Femur (tissue), 1 donor: ENCODE measurements at regions not wholly inside any gene's neighbourhood (a gene's known extent, or its start where the extent isn't known, plus 50 kb on each side); places are given as distances from the start of the nearest gene placed in this dataset.

ENCODE experiments used
- DNase-seq: peaks from one replicate; pipeline ENCODE4 v3.0.0-alpha.2; 2017

DNA sequence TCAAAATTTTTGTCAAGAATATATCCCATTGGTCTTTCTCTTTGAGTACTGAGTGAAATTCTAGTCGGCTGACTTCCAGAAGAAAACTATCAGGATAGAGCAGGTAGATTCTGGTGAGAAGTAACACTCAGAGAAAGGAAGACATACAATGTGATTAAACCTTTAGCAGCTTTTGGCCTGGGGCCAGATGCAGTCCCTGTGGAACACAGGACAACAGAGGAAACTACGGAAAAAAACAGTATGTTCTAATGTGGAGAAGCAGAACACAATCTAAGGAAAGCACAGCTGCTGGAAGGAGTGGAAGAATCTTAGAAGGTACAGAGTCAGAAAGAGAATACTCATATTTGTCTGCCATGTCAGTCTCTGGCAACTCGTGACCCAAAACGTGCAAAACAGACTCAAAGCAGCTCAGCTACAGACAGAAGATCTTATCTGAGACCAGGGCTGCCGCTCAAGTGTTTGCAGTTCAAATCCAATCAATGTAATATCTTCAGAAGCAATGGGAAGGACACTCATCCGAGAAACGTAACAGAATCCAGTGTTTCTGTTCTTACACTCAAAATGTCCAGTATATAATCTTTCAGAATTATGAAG, 283.8 kb downstream of the MRPL39 start:
- no peak for DNase-seq

DNA sequence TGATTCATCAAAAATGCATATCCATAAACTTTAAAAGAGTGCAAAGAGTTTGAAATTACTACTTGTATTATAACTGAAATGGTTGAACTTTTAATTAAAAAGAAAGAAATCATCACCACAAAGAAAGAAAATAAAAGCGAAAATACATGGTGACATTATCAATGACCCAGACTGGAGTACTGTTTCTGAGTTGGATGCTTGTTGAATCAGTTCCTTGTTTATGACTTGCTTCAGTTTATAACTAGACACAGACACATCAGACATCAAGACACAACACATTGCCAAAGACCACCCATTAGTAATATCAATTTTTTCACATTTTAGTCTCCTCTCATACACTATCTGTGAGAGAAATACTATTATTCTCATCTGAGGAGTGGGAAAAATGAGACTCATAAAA, 293.0 kb downstream of the MRPL39 start:
- no peak for DNase-seq

DNA sequence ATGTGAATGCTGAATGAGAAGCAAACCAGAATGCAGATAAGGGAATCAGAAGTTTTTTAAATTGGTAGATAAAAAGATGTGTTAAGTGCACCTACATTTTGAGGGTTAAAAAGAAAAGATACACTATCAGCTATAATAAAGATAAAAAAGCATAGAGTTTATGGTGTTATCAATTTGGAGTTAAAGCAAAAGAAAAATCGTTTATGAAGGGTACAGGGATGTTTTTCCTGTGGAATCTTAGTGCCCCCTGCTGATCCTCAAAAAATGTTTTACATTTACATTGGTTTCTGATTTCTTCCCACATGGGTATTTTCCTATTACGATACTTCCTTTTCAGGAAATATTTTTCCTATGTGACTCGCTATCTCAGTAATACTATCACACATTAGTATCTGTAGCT, 293.5 kb downstream of the MRPL39 start:
- DNase-seq, result no peak

DNA sequence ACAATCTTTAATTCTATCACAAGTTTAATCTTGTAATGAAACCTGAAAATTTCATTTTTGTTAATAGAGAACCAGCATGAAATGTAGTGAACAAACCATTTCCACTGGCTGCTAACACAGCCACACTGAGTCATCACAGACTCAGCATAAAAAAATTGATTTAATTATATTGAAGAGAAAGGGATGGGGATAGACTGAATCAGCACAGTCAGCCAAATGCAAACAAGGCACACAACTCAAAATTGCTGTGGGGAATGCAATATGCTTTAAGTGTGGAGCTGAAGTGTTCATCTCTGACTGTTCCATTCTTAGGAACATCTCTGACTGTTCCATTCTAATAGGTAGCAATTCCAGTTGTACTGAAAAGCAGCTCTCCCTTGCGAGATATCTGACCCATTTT, 299.8 kb downstream of the MRPL39 start:
- DNase-seq, result no peak

DNA sequence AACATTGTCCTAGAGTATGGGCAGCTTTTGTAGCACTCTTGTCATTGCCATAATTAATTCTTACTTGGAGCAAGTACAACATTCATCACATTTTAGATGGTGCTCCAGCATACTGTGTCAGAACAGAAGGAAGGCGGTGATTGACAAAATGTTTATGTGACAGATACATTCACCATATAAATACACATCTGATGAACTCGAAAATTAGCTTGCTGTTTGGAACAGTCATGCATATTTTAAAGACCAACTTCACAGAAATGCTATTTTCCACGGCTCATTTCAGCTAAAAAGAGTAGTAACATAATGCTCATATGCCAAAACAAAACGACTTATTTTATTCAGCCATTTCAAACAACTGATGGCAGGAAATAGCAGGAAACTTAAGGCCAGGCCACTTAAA, 302.7 kb downstream of the MRPL39 start:
- no peak for DNase-seq

DNA sequence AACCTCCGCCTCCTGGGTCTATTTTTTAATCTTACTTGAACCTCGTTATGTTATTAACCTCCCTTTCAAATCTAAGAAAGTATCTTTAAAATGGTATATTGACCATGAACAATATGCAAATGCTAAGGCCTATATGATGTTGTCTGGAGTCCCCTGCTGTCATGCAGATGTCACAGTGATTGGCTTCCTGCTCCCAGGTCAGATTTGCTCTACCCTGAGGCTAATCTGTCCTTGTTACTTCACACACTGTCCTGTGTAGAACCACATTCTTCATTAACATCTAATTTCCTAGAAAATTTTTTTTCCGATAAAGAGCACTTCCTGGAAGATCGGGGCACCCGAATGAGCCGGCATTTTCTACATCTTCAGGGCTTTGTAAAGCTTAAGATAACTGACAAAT, 306.6 kb downstream of the MRPL39 start:
- no peak for DNase-seq

DNA sequence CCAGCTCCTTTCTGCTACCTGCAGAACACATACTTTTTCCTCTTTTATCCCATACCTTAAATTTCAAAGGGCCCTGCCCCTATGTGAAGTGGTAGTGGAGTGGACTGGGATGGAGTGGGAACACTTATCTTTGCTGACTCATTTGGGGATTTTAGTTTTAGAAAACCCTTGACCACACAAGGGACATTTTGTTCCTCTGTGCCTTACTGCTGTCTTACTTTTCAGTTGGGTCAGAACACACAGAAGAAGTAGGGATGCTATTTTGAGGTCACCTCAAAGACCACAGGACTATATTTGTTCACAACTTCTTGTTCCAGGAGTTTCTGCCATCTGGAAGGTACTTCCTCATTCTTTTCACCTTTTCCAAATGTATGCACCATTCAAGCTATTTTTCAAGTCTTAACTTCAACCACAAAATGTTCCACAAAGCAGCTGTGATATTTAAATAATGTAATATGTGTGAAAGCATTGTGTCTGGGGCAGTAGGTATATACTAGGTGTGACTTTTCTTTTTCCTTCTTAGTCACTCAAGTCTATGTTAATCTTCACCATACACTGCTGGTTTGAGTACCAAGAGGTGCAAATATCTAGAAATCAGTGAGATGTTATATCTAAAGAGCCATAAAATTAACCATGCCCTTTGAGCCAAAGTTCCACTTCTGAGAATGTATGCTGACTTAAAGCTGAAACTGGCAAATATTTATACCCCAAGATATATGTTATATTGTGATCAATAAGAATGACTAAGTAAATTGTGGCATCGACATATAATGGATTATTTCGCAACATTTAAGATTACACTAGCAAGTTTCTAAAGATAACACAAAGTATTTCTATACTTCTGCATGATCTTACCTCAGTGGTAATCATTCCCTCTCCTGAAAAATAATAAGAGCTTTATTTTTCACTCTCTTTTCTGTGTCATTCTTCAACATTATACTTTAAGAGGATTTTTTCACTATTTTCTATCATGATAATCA, 308.5 kb downstream of the MRPL39 start:
- no peak for DNase-seq

DNA sequence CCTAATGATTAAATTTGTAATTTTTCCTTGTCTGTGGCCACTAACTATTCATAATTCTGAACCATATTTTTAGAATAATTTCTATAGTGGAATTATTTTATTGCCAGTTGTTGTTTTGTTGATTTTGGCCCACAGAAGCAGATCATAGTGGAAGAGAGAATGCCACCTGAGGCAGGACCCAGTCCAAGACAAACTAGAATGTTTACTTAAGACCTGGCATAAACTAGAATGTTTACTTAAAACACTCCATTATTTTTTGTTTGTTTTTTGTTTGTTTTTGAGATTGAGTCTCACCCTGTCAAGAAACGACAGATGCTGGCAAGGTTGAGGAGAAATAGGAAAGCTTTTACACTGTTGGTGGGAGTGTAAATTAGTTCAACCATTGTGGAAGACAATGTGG, 310.2 kb downstream of the MRPL39 start:
- DNase-seq, result no peak

DNA sequence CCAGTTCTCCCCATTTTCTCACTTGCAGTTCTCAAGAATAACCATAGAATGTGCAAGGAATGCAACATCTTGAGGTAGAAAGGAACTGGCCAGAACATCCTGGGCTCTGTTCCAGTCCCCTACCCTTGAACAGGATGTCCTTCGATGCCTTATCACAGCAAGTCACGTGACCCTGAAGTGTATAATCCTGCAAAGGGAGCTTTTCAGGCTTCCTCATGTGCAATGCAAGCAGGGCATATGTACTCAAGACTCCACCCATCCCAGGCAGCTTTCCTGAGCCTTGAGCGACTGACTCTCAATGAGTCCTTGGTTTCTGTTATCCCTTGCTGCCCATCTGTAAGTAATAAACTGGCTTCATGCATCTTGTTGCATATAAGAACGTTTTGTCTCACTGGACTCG, 311.0 kb downstream of the MRPL39 start:
- no peak for DNase-seq

DNA sequence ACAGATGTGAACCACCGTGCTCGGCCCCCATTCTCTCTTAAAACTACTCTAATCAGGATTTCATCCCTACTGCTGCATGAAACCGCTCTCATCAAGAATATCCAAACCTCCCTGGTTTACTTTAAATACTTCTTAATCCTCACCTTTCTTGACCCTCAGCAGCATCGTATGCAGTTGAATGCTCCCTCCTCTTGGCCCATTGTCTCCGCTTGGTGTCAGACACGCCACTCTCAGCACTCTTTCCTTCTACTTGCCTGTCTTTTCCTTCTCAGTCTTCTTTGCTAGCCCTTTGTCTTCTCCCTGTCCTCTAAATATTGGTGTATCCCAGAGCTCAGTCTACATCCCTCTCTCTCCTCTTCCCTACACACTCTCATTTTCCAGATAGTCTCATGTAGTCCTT, 314.9 kb downstream of the MRPL39 start:
- no peak for DNase-seq

DNA sequence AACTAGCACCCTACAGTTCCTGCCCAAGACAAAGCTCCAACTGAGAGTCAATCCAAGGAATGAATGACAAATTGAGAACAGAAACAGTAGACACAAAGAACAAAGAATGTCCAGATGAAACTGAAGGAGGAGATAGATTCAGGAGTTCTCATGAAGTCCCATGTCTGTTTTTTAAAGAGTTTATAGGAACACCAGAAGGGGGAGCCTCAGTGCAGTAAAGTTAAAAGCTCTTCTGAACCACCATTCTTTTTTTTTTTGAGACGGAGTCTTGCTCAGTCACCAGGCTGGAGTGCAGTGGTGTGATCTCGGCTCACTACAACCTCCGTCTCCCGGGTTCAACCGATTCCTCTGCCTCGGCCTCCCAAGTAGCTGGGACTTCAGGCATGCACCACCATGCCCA, 323.6 kb downstream of the MRPL39 start:
- DNase-seq, result no peak

DNA sequence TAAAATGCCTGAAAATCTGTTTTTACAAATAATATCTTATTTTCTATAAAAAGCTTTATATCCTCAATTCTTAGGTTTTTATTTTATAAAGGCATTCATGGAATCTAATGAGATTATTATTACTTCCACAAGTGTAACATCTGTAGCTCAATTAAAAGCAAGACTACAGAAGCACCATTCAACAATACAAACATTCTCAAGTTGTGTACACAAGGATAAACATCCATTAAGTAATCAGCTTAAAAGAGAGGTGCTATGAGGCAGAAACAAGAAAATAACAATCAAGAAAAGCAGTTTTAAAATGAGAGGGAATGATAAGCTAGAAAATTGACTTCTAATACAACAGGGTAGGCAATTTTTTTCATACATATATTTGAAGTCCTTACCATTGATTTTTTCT, 326.1 kb downstream of the MRPL39 start:
- DNase-seq, result no peak

DNA sequence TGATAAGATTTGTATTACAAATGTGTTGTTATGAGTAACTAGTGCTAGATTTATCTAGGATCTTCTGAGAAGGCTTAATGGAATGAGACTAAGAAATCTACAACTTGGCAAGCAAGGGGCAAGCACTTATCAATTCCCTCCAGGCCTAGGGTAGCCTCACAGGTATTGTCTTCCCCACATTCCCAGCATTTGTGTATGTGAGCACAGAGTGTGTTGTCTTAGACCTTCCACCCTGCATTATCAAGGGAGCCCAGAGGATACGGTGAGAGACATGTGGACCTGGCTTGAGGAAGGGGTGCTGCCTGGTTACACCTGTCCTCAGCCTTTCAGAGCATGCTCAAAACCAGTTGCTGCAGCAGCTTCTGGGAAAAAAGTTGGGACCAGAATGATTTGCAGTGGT, 327.2 kb downstream of the MRPL39 start:
- DNase-seq, result no peak

DNA sequence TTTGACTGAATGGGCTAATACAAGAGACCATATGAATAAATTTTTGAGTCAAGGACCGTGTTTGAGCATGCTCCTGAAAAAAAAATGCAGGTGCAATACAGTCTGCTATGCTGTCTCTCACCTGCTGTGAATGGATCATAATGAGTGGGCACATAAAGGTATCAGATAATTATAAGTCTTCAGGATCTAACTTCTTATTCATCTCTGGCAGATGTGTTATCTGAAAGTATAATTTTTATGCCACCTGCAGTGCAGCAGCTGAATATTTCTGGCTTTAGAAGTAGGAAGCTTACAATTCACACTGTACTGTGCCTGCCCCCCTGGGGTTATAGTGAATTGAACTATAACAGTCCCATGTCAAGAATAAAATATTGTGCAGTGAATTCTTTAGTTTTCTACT, 333.3 kb downstream of the MRPL39 start:
- DNase-seq, result no peak

DNA sequence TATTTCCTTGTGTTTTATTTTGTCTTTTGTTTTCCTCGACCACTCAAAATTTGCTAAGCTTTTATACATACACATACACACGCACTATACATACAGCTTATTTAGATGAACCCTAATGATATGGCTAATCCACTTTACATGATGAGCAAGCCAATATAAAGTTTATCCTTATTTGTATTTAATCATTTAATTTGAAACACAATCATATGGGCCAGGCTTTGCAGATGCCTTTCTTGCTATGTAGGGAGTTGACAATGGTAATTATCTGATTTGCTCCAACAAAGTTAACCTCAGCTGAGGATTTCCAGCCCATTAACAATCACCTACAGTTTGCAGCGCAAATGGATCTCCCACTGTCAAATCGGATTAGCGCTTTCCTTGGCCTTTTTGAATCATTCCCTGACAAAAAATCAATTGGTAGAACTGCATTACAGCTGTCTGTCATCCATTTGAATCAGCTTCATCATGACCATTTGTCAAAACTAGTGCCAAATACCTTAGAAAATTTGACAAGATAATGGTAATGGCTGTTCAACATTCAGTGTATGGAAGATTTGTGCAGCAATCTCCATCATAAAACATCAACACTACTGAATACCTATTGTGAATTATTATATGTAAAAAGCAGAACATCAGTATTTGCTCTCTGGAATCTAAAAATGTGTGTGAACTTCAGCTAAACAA, 352.6 kb downstream of the MRPL39 start:
- no peak for DNase-seq

DNA sequence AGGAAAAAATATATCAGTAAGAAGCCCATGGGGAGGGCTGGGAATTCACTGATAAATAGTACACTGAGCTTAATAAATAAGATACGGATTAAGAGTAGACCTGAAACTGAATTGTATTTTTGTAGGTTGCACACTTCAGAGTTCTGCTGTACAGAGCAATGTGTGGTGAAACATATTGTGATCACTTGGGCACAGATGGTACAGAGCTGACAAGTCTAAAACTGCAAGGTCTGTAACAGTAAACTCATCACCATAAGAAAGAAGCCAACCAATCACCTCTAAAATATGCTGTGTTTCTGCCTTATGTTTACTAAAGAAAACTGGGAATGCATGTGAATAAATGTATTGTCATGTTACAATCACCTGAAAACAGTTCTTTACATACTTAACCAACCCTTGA, 360.7 kb downstream of the MRPL39 start:
- DNase-seq, result no peak

DNA sequence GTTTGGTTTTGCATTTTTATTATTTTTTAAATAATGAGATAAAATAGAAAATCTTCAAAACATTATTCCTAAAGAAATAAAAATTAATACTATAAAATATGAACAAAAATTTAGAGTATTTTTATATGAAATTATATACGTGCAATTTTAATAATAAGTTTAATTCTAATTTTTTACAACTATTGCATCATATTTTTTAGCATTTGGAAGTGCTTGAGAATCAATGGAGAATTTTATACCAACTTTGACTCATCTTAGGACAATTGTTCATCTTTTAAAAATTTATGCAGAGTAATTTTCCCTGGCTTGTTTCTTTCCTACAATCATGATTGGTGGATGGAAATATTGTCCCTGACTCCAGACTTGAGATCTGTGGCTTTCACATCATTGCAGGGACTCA, 362.5 kb downstream of the MRPL39 start:
- DNase-seq, result no peak

DNA sequence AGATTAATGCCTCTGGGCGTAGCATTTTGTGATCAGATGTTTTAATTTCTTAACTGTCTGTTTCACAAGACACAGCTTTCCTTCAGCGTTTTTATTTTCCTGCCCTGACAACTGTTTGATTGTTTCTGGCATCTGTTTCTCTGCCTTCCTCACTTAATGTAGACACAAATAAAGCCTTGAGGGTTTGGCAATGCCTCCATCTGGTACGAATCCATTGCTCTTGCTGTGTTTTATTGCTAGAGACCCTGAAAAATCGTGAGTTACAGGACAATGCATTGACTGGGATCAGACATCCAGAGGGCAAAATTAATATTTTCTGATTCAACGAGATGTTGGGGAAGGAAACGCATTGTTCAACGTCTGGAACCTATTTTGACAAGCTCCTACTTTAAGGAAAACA, 363.5 kb downstream of the MRPL39 start:
- DNase-seq, result no peak

DNA sequence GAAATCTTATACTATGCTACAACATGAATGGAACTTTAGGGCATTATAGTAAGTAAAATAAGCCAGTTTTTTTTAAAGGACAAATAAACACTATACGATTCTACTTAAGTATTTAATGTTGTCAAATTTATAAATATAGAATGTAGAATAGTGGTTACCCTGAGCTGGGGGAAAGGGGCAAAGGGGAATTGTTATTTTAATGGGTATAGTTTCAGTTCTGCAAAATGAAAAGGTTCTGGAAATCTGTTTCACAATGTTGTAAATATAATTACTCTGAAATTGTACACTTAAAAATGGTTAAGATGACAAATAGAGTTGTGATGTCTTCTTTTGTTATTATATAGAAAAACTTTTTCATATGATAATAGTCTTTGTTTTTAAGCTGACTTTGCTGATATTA, 366.3 kb downstream of the MRPL39 start:
- DNase-seq, result no peak

DNA sequence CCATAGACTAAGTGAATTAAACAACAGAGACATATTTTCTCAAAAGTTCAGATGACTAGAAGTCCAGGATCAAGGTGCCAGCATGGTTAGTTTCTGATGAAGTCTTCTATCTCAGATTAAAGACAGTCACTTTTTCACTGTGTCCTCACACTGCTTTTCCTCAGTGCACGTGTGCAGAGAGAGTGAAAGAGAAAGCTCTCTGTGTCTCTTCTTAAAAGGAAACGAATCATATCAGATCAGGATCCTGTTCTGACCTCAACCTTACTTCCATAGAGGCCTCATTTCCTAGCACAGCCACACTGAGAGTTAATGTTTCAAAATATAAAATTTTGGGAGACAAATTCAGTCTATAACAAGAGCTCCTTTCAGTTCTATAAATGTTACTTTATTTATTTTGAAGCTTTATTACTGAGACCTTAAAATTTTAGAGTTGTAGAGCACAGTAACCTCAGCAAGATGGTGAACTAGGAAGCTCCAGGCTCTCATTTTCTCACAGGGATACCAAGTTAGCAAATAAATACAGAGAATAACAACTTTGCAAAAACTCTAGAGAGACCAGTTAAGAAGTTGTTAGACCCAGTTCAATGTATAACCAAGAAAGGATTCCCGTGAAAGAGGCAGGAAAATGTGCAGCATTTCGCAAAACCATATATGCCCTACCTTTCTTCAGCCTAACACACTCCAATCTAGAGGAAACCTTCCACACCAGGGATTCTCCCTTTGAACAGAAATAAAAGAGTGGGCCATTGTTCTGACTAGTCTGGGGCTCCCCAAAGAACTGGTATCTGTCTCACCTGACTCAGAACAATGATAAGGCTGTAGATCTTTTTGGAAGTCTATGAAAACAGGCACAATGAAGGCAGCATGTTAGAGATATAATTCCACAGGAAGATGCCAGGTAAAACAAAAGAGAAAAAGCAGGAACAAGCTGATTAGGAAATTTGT, 372.2 kb downstream of the MRPL39 start:
- DNase-seq, result no peak

DNA sequence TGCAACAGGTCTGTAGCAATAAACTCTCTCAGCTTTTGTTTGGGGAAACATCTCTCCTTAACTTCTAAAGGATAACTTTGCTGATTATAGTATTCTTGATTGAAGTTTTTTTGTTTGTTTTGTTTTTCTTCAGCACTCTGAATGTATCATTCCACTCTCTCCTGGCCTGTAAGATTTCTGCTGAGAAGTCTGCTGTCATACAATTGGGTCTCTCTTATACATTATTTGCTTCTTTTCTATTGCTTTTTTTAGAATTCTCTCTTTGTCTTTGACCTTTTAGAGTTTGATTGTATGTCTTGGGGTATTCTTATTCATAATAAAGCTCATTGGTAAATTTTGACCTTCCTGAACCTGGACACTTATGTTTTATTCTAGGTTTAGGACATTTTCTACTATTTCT, 386.3 kb downstream of the MRPL39 start:
- DNase-seq, result no peak

DNA sequence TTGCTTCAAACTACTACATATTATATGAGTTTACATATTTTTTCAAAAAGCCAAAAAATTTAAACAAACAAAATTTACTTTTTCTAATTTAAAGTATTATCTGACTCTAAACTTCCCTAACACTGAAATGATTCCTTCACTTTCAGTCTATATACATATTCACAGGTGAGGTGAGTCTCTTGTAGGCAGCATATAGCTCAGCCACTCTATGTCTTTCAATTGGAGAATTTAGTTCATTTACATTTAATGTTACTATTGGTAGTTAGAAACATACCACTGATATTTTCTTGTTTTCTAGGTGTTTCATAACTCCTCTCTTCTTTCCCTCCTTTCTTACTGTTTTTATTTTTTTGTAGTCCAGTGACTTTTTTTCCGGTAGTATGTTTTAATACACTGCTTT, 387.1 kb downstream of the MRPL39 start:
- DNase-seq, result no peak
